ENCODE measurements at regions not wholly inside any gene's neighbourhood (a gene's known extent, or its start where the extent isn't known, plus 50 kb on each side); places are given as distances from the start of the nearest gene placed in this dataset.

DNA sequence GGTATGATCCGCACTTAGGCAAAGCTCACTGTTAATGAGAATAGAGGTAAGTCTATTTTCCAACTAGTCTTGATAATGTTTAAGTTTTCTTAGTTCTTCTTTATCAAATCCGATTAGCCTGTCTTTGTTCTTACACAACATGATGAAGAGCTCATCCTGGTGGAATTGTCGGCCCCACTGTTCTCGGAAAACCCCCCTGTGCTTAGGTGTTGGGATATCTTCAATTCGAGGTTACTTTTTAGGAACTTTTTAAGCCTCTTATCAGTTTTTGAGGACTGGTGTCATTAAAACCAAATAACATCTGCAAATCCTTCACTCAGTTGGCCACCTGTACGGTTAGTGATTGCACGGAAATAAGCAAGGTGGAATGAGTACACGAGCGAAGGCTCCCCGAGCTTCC is 60.7 kb upstream of the KIF26B start:
- TF ChIP-seq, protein P1, sequence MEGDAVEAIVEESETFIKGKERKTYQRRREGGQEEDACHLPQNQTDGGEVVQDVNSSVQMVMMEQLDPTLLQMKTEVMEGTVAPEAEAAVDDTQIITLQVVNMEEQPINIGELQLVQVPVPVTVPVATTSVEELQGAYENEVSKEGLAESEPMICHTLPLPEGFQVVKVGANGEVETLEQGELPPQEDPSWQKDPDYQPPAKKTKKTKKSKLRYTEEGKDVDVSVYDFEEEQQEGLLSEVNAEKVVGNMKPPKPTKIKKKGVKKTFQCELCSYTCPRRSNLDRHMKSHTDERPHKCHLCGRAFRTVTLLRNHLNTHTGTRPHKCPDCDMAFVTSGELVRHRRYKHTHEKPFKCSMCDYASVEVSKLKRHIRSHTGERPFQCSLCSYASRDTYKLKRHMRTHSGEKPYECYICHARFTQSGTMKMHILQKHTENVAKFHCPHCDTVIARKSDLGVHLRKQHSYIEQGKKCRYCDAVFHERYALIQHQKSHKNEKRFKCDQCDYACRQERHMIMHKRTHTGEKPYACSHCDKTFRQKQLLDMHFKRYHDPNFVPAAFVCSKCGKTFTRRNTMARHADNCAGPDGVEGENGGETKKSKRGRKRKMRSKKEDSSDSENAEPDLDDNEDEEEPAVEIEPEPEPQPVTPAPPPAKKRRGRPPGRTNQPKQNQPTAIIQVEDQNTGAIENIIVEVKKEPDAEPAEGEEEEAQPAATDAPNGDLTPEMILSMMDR (IDR thresholded peaks at IDR 0.05) = no peak
- no peak for TF ChIP-seq POLR2A (IDR thresholded peaks at IDR 0.05)
